ENCODE measurements at regions not wholly inside any gene's neighbourhood (a gene's known extent, or its start where the extent isn't known, plus 50 kb on each side); places are given as distances from the start of the nearest gene placed in this dataset.

DNA sequence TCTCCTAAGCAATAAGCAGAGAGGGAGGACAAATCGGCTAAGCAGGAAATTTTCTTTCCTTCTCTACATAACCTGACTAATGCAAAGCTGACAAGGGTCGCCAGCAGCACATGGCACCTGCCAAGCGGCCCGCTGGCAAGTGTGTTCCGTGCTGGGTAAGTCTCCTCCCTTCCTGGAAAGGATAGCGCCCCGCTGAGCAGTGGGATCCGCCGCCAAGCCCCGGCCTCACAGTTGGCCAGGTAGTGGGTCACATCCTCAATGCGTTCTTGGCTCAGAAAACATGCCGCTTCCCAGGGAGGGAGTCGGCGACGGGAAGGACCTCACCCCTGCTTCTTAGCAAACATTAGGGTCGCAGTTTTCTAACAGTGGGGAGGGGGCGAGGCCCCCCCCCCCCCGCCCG is 488.9 kb upstream of the NUPR2 start:
- H3K27me3 Mint-ChIP-seq (ENCODE audit: low read depth) = peaks cover 2% of the 10 kb centered on the region; the same call in 1 of the 2 replicates
- Histone ChIP-seq H3K23ac (ENCODE audit: insufficient read length, low read depth, low read length) (no peak overlapping the region), H2BK5ac (ENCODE audit: insufficient read length, low read length) (no peak overlapping the region), H4K91ac (ENCODE audit: insufficient read length, low read depth, low read length) (no peak overlapping the region), H3K18ac (ENCODE audit: insufficient read length, low read depth, low read length) (no peak overlapping the region), H2AK5ac (ENCODE audit: insufficient read length, low read length) (no peak overlapping the region), H2BK15ac (ENCODE audit: low read depth, low read length) (no peak overlapping the region), H2BK20ac (ENCODE audit: low read depth, low read length, poor library complexity, severe bottlenecking) (no peak overlapping the region), H2BK12ac (ENCODE audit: insufficient read length, low read depth, low read length) (no peak overlapping the region), H3K4me1 (ENCODE audit: insufficient read depth, low read length) (no peaks in the 10 kb centered on the region), H4K8ac (replicated peaks; ENCODE audit: insufficient read length, low read depth, low read length) (no peak overlapping the region), H3K56ac (ENCODE audit: insufficient read length, low read depth, low read length) (no peak overlapping the region), H4K5ac (ENCODE audit: insufficient read length, low read depth, low read length) (no peak overlapping the region), H2AFZ (ENCODE audit: low read length) (no peak overlapping the region), H3K79me2 (ENCODE audit: insufficient read depth, low read length) (no peaks in the 10 kb centered on the region), H3K27ac (ENCODE audit: insufficient read length, low read depth, low read length) (no peak overlapping the region), H2BK120ac (ENCODE audit: low read depth, low read length, poor library complexity, severe bottlenecking) (no peak overlapping the region), H3K9ac (ENCODE audit: extremely low read depth, insufficient read length, low read length) (no peak overlapping the region), H3K9me3 (ENCODE audit: control insufficient read depth, low read depth, low read length) (peaks cover 71% of the 10 kb centered on the region), H3T11ph (ENCODE audit: low read length) (no peak overlapping the region), H3K4ac (ENCODE audit: low read depth, low read length) (no peak overlapping the region), H3K4me2 (ENCODE audit: insufficient read depth, insufficient read length, low read length) (no peak overlapping the region), H3K27me3 (ENCODE audit: insufficient read depth, low read length) (no peaks in the 10 kb centered on the region), H4K20me1 (ENCODE audit: control insufficient read depth, insufficient read depth, insufficient read length) (no peaks in the 10 kb centered on the region), H3K14ac (ENCODE audit: insufficient read depth, low read length) (no peak overlapping the region), H3K79me1 (ENCODE audit: insufficient read depth, low read depth, low read length, poor library complexity, severe bottlenecking) (no peaks in the 10 kb centered on the region), H3K23me2 (ENCODE audit: insufficient read length, low read depth, low read length, poor library complexity, severe bottlenecking) (no peaks in the 10 kb centered on the region)
- peaks cover 88 to 97% of the 10 kb centered on the region in 2 experiments for H3K9me3 Mint-ChIP-seq
- no peak for DNase-seq
- no peak for TF ChIP-seq CTCF (conservative IDR thresholded peaks at IDR 0.05)
- peaks cover 5 to 28% (median 16%) of the 10 kb centered on the region in 3 experiments; a peak in 6 of 7 replicates for H3K36me3 Mint-ChIP-seq (ENCODE audit: insufficient read depth in 1 of 3, low read depth in 3 of 3)
- H3K4me3 Mint-ChIP-seq = no peak overlapping the region
- H3K27ac Mint-ChIP-seq = no peak overlapping the region
- H3K4me1 Mint-ChIP-seq = no peaks in the 10 kb centered on the region
- WGBS (ENCODE audit: extremely low coverage, insufficient read length, low lambda C conversion rate) = no CpG with 5 or more reads among the region's 19 CpGs

Data from H9 (cell line).